GM12892 (cell line): ENCODE measurements at regions not wholly inside any gene's neighbourhood (a gene's known extent, or its start where the extent isn't known, plus 50 kb on each side); places are given as distances from the start of the nearest gene placed in this dataset.

Experiments used
- DNase-seq: peaks from one replicate; pipeline ENCODE4 v3.0.0; 2011; ENCODE audit not compliant: insufficient read length
- FAIRE-seq: peaks from 2 replicates; lab custom pipeline; 2011; peaks lifted over from hg19 to GRCh38; lab: Jason Lieb, UNC
- POLR2A ChIP-seq: IDR thresholded peaks from 2 replicates; pipeline ENCODE4 v1.6.1; 2011; ENCODE audit warnings: low read depth, low read length, control low read depth
- POLR2AphosphoS5 ChIP-seq: IDR thresholded peaks from 2 replicates; pipeline ENCODE4 v1.6.1; 2011; ENCODE audit warnings: low read depth, low read length, control low read depth
- TAF1 ChIP-seq: IDR thresholded peaks from 2 replicates; pipeline ENCODE4 v1.6.1; 2011; ENCODE audit warnings: low read depth, mild to moderate bottlenecking, control low read depth, low read length, borderline replicate concordance

DNA sequence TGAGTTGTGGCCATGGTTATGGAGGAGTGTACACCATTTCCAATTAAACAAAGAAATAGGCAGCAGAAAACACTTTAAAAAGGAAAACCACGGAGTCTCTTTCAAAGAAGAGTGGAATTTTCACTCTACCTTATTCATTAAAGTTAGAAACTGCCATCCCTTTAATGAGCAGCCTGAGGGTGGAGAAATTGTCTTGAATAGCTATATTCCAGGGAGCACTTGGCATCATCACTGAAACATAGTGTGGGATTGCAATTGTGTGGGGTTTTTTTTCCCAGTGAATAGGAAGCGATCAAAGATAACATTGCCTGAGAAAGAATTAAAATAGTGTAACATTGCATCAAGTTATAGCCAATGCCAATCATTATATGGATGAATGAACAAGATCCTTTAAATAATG is 191.6 kb downstream of the TEX36 start:
- TF ChIP-seq TAF1 (no peak), POLR2A (no peak), POLR2AphosphoS5 (no peak)
- FAIRE-seq = no peak
- DNase-seq = no peak

DNA sequence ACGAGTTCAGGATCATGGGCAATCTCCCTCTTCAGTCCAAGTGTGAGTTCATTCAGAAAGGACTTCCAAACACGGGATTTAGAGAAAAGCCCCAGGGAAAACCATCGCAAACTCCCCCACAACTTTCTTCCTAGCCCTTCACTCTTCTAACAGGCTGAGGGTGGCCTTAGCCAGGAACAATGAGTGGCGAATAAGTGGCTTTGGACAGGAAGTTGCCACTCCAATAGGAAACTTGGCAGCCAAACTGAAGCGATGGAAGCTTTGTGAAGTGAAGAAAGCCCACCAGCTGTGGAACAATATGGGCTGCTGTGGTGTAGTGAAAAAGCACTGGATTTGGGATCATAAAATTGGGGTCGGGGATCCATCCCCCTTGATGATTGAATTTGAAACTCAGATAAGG is 193.2 kb downstream of the TEX36 start:
- DNase-seq = no peak
- TF ChIP-seq TAF1 (no peak), POLR2A (no peak), POLR2AphosphoS5 (no peak)
- no peak for FAIRE-seq

DNA sequence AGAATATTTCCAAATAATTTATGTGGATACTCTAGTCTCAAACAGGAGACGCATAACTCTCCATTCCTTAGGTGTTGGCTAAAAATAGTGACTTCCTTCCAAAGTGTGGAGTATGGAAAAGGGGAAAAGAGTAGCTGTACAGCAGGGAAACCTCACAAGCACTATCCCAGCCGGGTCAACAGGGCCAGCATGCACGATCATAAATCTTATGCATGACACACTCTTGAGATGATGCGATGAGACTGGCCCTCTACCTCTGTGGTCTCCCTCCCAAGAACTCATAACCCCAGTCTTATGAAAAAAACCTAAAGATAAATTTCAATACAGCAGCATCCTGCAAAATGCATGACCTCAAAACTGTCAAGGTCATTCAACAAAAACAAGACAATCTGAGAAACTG is 197.3 kb downstream of the TEX36 start:
- DNase-seq (no peak), FAIRE-seq (no peak)
- TF ChIP-seq POLR2AphosphoS5 = no peak
- TF ChIP-seq TAF1 = no peak
- no peak for TF ChIP-seq POLR2A

DNA sequence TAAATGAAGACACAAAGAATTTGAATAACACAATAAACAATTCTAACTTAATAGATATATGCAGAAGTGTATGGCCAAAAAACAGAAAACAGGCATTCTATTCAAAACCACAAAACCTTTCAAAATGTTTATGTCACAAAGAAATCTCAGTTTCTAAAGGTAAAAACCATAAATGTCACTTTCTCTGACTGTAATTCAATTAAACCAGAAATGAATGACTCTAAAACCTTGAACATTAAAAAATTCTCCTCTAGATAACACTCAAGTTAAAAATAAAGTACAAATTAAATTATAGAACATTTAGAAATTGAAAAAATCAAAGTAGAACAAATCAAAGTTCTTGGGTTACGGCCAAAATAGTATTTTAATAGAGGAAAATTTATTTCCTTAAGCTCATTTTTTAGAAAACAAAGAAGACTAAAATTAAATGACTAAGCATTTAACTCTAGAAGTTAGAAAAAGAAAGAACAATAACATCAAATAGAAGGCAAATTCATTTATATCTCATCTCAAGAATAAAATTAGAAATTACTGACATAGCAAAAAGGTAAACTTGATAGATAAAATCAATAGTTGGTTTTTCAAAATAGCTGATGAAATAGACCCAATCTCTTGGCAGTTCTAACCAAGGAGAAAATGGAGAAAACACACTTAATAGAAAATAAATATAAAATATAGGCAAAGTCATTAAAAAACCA is 198.8 kb downstream of the TEX36 start:
- TF ChIP-seq TAF1 = no peak
- TF ChIP-seq POLR2A = no peak
- DNase-seq (no peak), FAIRE-seq (no peak)

DNA sequence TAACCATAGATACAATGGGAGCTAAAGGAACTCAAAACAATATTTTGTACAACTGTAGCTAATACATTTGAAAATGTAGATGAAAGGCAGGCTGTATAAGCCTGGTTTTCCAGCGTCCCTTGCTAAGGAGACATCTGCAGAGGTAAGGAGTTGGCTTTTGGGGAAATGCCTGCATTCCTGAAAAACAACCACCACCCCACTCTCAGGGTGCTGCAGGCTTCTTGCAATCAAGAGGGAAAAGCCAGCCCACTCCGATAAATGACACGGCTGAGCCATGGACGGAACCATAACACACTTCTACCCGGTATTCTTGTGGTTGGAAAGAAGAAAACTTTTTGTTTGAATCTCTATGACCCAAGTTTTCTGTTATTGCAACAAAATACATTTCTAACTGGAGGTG is 200.3 kb downstream of the TEX36 start:
- no peak for FAIRE-seq
- DNase-seq = no peak
- TF ChIP-seq TAF1 = no peak
- no peak for TF ChIP-seq POLR2AphosphoS5
- TF ChIP-seq POLR2A = no peak

DNA sequence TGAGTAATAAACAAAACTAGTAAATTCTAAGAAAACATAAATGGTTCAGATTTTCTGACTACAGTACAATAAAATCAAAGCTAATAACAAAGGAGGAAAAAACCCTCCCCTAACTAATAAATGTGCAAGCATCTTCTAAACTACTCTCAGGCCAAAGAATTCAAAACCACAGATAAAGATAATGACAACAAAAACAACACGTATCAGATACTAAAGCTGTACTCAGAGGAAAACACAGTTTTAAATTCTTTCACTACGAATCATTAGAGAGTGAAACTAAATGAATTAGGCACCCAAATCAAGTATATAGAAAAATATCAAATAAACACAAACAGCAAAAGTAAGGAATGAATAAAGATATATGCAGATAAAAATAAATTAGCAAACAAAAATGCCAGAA is 200.9 kb downstream of the TEX36 start:
- FAIRE-seq (no peak), DNase-seq (no peak)
- no peak for TF ChIP-seq TAF1

DNA sequence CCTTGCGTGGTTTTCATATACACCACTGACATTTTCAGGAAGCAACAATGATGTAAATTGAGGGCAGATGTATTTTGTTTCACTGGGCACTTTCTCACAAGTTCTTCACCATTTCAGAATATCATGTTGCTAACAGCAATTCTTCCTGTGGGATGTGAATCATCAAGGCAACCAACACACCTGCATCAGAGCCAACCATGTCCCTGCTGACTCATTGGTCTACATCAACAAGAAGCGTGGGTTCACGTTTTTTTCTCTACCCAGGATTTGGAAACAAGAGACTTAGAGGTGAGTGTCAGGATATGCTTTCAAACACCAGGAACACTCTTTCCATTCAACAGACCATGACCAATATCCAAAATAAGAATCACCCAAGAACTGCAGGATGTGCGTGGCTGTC is 203.9 kb downstream of the TEX36 start:
- no peak for DNase-seq
- no peak for FAIRE-seq
- TF ChIP-seq POLR2AphosphoS5 (no peak), POLR2A (no peak), TAF1 (no peak)

DNA sequence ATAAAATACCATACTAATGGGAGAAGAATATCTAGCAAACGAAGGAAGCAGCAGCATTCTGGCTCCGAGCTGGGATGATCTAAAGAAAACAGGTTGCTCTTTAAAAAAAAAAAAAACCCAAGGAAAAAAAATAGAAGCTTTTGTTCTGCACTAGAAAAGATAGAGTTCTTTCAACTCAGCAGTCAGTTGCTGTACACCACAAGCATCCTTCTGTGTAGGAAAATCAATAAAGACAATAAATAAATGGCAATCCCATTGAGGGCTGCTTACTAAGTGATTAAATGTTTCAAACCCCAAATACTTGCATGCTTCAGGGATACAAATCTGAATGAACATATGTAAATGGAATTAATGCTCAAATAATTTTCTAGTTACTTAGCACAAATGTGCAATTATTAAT is 207.1 kb downstream of the TEX36 start:
- TF ChIP-seq TAF1 (no peak), POLR2A (no peak), POLR2AphosphoS5 (no peak)
- DNase-seq (no peak), FAIRE-seq (no peak)

DNA sequence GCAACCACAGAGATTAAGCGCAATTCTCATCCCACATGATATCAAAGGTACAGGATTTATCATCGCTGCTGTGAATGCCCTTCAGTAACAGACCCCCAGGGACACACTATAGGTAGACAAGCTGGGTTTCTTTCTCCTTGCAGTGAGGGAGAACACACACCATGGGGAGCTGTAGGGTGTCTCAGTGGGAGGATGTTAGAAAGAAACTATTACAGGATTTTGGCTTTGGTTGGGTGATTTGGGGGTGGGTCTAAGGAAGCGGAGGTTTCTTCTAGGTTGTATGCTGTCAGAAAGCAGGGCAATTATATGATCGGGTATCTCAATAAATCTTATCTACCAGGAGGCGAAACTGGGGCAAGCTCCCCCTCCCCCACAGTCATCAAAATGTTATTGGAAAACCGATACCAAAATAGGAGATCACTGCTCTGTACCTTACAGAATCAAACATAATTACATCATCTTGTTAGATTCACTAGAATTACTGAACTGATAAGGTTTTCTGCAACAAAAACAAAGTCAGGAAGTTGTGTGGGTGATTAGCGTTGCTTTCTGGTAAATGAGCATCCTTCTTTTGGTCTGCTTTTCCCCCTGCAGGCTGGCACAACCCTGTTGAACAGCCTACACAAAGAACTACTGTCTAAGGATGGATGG is 209.7 kb downstream of the TEX36 start:
- DNase-seq = no peak
- TF ChIP-seq POLR2A (no peak), POLR2AphosphoS5 (no peak), TAF1 (no peak)
- FAIRE-seq = no peak

DNA sequence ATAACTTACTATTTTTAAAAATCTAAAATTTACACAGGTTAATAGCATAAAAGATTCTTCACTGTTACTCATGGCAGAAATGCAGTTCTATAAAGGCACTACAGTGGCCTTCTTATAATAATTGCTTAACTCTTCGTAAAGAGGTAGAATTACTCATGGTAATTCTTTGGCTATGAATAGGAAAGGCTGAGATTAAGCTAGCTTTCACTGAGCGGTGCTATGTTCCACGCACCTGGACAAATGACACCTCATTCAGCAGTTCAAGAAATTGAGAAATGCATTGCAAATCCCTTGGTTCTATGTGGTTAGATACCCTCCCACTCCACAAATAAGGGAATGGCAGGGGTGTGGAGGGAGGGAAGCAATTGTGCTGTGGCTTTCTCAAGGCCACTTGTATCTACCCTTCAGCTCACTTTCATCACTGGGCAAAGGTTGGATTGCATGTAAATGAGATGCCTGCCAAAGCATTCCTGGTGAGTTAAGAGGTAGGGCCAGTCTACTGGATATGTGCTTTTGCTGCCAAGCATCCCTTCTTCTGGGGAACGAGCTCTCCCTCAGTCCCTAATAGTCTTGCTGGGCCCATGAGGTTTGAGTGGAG is 210.9 kb downstream of the TEX36 start:
- no peak for DNase-seq
- TF ChIP-seq POLR2AphosphoS5 = no peak
- no peak for TF ChIP-seq POLR2A
- no peak for TF ChIP-seq TAF1
- no peak for FAIRE-seq

DNA sequence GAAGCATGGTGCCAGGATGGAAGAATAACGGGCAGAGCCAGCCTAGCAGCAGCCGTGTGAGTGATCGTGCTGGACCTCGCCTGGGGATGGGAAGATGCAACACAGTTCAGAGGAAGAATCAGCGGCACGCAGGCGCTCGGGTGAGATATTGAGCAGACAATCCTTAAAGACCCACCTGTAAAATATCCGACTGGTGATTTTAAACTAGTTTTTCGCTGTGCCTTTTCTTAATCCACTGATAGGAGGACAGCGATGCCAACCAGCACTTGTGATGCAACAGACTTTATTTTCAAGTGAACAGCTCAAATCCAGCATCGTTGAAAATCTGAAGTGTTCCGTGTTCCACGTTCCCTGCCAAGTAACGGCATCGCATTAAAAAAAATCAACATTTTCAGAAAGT is 214.7 kb downstream of the TEX36 start:
- DNase-seq (no peak), FAIRE-seq (no peak)
- no peak for TF ChIP-seq TAF1
- no peak for TF ChIP-seq POLR2A

DNA sequence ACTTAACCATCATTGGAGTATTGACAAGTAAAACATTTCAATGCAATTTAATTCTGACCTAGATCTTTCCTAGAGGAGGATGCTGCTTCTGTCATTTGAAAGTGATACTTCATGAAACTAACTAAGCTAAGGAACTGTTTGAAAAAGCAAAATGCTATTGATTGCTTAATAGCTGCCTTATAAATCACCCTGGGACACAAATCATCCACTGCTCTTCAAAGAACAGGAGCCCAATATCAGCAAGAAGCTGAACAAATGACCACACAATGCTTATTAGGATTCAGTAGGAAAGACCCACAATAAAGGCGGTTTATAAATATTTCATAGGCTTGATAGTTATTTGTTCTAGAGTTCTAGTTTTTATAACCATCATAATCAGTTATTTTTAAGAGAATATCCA is 216.3 kb downstream of the TEX36 start:
- DNase-seq (no peak), FAIRE-seq (no peak)
- TF ChIP-seq POLR2A = no peak
- no peak for TF ChIP-seq TAF1
- TF ChIP-seq POLR2AphosphoS5 = no peak
